ENCODE measurements at regions not wholly inside any gene's neighbourhood (a gene's known extent, or its start where the extent isn't known, plus 50 kb on each side); places are given as distances from the start of the nearest gene placed in this dataset.

DNA sequence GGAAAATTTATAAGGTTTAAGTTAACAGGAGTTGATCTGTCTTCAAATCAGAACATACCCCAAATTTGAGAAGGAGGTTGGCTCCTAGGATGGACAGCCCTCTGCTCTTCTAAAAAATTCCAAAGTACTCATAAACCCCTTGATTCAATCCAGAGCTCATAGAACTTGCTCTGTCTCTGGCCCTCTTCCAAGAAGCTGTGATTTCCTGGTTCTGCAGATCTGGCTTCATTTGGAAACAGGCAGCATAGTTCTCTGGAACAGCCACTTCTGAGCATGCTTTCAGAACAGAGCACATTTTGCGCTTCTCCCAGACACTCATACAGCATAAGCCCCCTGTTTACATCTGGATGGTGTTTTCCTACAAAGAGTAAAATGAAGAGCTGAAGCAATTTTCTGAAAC is 96.7 kb downstream of the KBTBD8 start:
- H3K9ac ChIP-seq (ENCODE audit: insufficient read depth in 1 of 2, low read depth in 2 of 2, low read length in 2 of 2): no peak overlapping the region
- FAIRE-seq (no peak), ATAC-seq (no peak), DNase-seq (ENCODE audit: extremely low read depth in 1 of 4, low spot score in 3 of 4) (no peak)
- H3K9me3 ChIP-seq (replicated peaks; ENCODE audit: control insufficient read depth, insufficient read depth, low read depth, low read length): no peaks in the 10 kb centered on the region
- BruUV-seq (replicated peaks): no TSS peak
- no peak for TF ChIP-seq ZNF76 (CRISPR knock-in tag; IDR thresholded peaks at IDR 0.05; ENCODE audit: borderline replicate concordance)
- no peak for TF ChIP-seq NR3C1 (CRISPR knock-in tag; IDR thresholded peaks at IDR 0.05)
- TF ChIP-seq HNRNPLL (IDR thresholded peaks at IDR 0.05; ENCODE audit: low read depth, low read length, poor library complexity, severe bottlenecking): no peak
- no peak for TF ChIP-seq NFRKB (IDR thresholded peaks at IDR 0.05; ENCODE audit: low read depth)
- no peak for TF ChIP-seq CBFA2T2 (conservative IDR thresholded peaks at IDR 0.05)
- TF ChIP-seq KAT2B (IDR thresholded peaks at IDR 0.05; ENCODE audit: low read depth, low read length): no peak
- no peak for TF ChIP-seq EHMT2 (IDR thresholded peaks at IDR 0.05)
- H3K4me1 ChIP-seq (replicated peaks in 1 of 2; ENCODE audit: control insufficient read depth in 2 of 2, insufficient read depth in 2 of 2, low read length in 2 of 2): no peaks in the 10 kb centered on the region
- H2AFZ ChIP-seq (ENCODE audit: low read depth, low read length): no peak overlapping the region
- ChIA-PET POLR2A (no interaction called here), CTCF (ENCODE audit: low intra/inter-chr PET ratio) (no interaction called here)
- 0% methylated on average over 1 of the region's 1 CpG for WGBS (ENCODE audit: insufficient coverage, low coverage, missing lambda C conversion rate)
- H3K9me1 ChIP-seq (ENCODE audit: control insufficient read depth, insufficient read depth, low read length): no peaks in the 10 kb centered on the region
- H3K4me3 ChIP-seq: no peak overlapping the region
- H4K20me1 ChIP-seq (replicated peaks; ENCODE audit: control insufficient read depth, insufficient read depth, low read length): no peaks in the 10 kb centered on the region
- in situ Hi-C loops (cut with MboI) (no loop called here), intact Hi-C loops (cut with micrococcal nuclease) (no loop called here)
- H3K79me2 ChIP-seq (ENCODE audit: control insufficient read depth, insufficient read depth, low read length): no peaks in the 10 kb centered on the region
- no peaks in the 10 kb centered on the region; a peak in 1 of 5 replicates for H3K27me3 ChIP-seq (ENCODE audit: control insufficient read depth in 2 of 2, insufficient read depth in 2 of 2, low read length in 2 of 2)
- H3K4me2 ChIP-seq (ENCODE audit: insufficient read depth, low read length): no peak overlapping the region
- H3K27ac ChIP-seq (ENCODE audit: extremely low read depth, low read depth, low read length): no peak overlapping the region
- H3K36me3 ChIP-seq (ENCODE audit: control insufficient read depth, insufficient read depth, low read length): no peaks in the 10 kb centered on the region

DNA sequence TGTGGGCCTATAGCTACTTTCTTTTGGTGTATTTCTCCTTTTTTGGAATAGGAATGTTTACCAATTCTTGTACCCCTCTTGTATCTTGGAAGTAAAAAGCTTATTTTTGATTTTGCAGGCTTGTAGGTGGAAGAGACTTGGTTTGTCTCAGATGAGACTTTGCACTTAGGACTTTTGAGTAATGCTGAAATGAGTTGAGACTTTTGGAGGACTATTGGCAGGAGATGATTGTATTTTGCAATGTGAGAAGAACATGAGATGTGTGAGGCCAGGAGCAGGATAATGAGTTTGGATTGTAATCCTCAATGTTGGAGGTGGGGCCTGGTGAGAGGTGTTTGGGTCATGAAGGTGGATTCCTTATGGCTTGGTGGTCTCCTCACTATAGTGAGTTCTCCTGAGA is 106.3 kb downstream of the KBTBD8 start:
- ChIA-PET POLR2A (no interaction called here), CTCF (ENCODE audit: low intra/inter-chr PET ratio) (no interaction called here)
- Histone ChIP-seq H2AFZ (ENCODE audit: low read depth, low read length) (no peak overlapping the region), H3K36me3 (ENCODE audit: control insufficient read depth, insufficient read depth, low read length) (no peaks in the 10 kb centered on the region), H3K4me3 (no peak overlapping the region), H3K79me2 (ENCODE audit: control insufficient read depth, insufficient read depth, low read length) (no peaks in the 10 kb centered on the region), H3K9me3 (replicated peaks; ENCODE audit: control insufficient read depth, insufficient read depth, low read depth, low read length) (no peaks in the 10 kb centered on the region), H4K20me1 (replicated peaks; ENCODE audit: control insufficient read depth, insufficient read depth, low read length) (no peaks in the 10 kb centered on the region; the same call in 1 of the 2 replicates), H3K27me3 (ENCODE audit: control insufficient read depth in 2 of 2, insufficient read depth in 2 of 2, low read length in 2 of 2) (no peaks in the 10 kb centered on the region), H3K9ac (ENCODE audit: insufficient read depth in 1 of 2, low read depth in 2 of 2, low read length in 2 of 2) (no peak overlapping the region), H3K4me2 (ENCODE audit: insufficient read depth, low read length) (no peak overlapping the region), H3K27ac (ENCODE audit: extremely low read depth, low read depth, low read length) (no peak overlapping the region), H3K4me1 (replicated peaks in 1 of 2; ENCODE audit: control insufficient read depth in 2 of 2, insufficient read depth in 2 of 2, low read length in 2 of 2) (no peaks in the 10 kb centered on the region), H3K9me1 (ENCODE audit: control insufficient read depth, insufficient read depth, low read length) (no peaks in the 10 kb centered on the region)
- no peak for FAIRE-seq
- no peak for DNase-seq (ENCODE audit: extremely low read depth in 1 of 4, low spot score in 3 of 4)
- ATAC-seq: no peak
- BruUV-seq (replicated peaks): no TSS peak
- intact Hi-C loops (cut with micrococcal nuclease): loop anchor here (10.0 kb wide), 1 partner anchor 690 kb away; no protein-coding TSS in a partner anchor
- in situ Hi-C loops (cut with MboI): no loop called here
- no peak for TF ChIP-seq ZFPM2 (CRISPR knock-in tag; IDR thresholded peaks at IDR 0.05)
- TF ChIP-seq SLC30A9 (CRISPR knock-in tag; IDR thresholded peaks at IDR 0.05): no peak
- TF ChIP-seq, protein P1, sequence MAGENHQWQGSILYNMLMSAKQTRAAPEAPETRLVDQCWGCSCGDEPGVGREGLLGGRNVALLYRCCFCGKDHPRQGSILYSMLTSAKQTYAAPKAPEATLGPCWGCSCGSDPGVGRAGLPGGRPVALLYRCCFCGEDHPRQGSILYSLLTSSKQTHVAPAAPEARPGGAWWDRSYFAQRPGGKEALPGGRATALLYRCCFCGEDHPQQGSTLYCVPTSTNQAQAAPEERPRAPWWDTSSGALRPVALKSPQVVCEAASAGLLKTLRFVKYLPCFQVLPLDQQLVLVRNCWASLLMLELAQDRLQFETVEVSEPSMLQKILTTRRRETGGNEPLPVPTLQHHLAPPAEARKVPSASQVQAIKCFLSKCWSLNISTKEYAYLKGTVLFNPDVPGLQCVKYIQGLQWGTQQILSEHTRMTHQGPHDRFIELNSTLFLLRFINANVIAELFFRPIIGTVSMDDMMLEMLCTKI (IDR thresholded peaks at IDR 0.05; ENCODE audit: partially characterized antibody): no peak
- TF ChIP-seq PHF21A (IDR thresholded peaks at IDR 0.05; ENCODE audit: borderline replicate concordance, low read depth): no peak
- no peak for TF ChIP-seq HSF4 (CRISPR knock-in tag; IDR thresholded peaks at IDR 0.05; ENCODE audit: borderline replicate concordance)
- TF ChIP-seq GABPB2 (CRISPR knock-in tag; conservative IDR thresholded peaks at IDR 0.05): no peak
- TF ChIP-seq ZNF780A (CRISPR knock-in tag; IDR thresholded peaks at IDR 0.05): no peak
- no peak for TF ChIP-seq MYBL2 (IDR thresholded peaks at IDR 0.05; ENCODE audit: low read depth)
- TF ChIP-seq MYBL2 (CRISPR knock-in tag; IDR thresholded peaks at IDR 0.05; ENCODE audit: borderline replicate concordance): no peak
